Heart left ventricle (tissue), 16 donors: ENCODE measurements at regions not wholly inside any gene's neighbourhood (a gene's known extent, or its start where the extent isn't known, plus 50 kb on each side); places are given as distances from the start of the nearest gene placed in this dataset.

Experiments
- ATAC-seq, 4 donors: fragments of 200-7000 bp; cut with Tn5 transposase; one replicate each; pipeline ENCODE4 v1.9.1; 2020 to 2022; ENCODE audit warnings: moderate library complexity in 4 of 4, mild to moderate bottlenecking in 3 of 4, moderate number of reproducible peaks in 1 of 4
- DNase-seq, 5 donors: peaks; one replicate each; pipeline ENCODE4 v3.0.0-alpha.2; 2020
- H3K27ac ChIP-seq, 12 donors: fragments of 200-600 bp; sonication (generic) in 4 of 12; one replicate each; pipeline versions ENCODE4 v1.5.0 to v1.8.0; 2016 to 2022; ENCODE audit warnings: mild to moderate bottlenecking in 2 of 12
- H3K27me3 ChIP-seq, 9 donors: fragments of 200-600 bp; sonication (generic) in 2 of 9; one replicate each; pipeline versions ENCODE4 v1.5.1 to v1.8.0; 2016 to 2022; ENCODE audit warnings: mild to moderate bottlenecking in 3 of 9
- H3K36me3 ChIP-seq, 9 donors: fragments of 200-600 bp; sonication (generic) in 2 of 9; one replicate each; pipeline versions ENCODE4 v1.5.0 to v1.8.0; 2018 to 2022; ENCODE audit warnings: mild to moderate bottlenecking in 2 of 9
- H3K4me1 ChIP-seq, 12 donors: fragments of 200-600 bp; sonication (generic) in 4 of 12; one replicate each; pipeline versions ENCODE4 v1.5.0 to v1.8.0; 2016 to 2022; ENCODE audit warnings: mild to moderate bottlenecking in 3 of 12
- H3K4me3 ChIP-seq, 12 donors: fragments of 200-600 bp; sonication (generic) in 4 of 12; one replicate each; pipeline versions ENCODE4 v1.5.0 to v1.8.0; 2017 to 2022; ENCODE audit warnings: mild to moderate bottlenecking in 9 of 12, moderate library complexity in 4 of 12
- H3K9me3 ChIP-seq, 12 donors: fragments of 200-600 bp; sonication (generic) in 4 of 12; one replicate each; pipeline versions ENCODE4 v1.5.0 to v1.8.0; 2016 to 2022; ENCODE audit warnings: mild to moderate bottlenecking in 1 of 12
- POLR2A ChIP-seq, 2 donors: fragments of 450-650 bp; IDR thresholded peaks; one replicate each; pipeline ENCODE4 v1.6.1; 2017; ENCODE audit warnings: antibody characterized with exemption in 2 of 2, mild to moderate bottlenecking in 2 of 2, moderate library complexity in 2 of 2
- WGBS, 4 donors: extraction: QIAGEN DNeasy Blood & Tissue Kit in 2 of 4; methylation state at CpG; one replicate each; pipeline versions ENCODE4 v1.1.5 to v1.1.7; 2013 to 2018; 5-methylcytosine and 5-hydroxymethylcytosine counted together
- intact Hi-C, 10 donors: fragments of 100-400 bp; cut with DNase I; formaldehyde crosslinking; loops; one replicate each; pipeline versions ENCODE4 v1.11.1 to v1.14.2; 2022
- TF ChIP-seq, protein P1 (sequence below), 12 donors: fragments of 200-600 bp; sonication (generic) in 4 of 12; IDR thresholded peaks; one replicate each; pipeline versions ENCODE4 v1.5.0 to v1.8.0; 2018 to 2022; ENCODE audit warnings: antibody characterized with exemption in 12 of 12, mild to moderate bottlenecking in 5 of 12
- donor health status: ischemic (EF 13 %, LVEDD 7.1; RV severe dilation, severe dysfunction).
- donor health status: healthy with polysubstance abuse.
- donor health status: DM: no; HTN: yes; CAD: no.
- donor health status: DM: no; HTN: no; CAD: no.
- donor health status: ischemic (EF 25% LVEDD 6.9; RV normal size, moderate dysfunction).
- donor health status: ischemic (EF 25% LVEDD 5.7; RV mildly dilated, moderate dysfunction).
- donor health status: healthy.
- donor health status: DM: yes; HTN: yes; CAD: no.
- donor health status: ischemic (EF 35%, LVEDD 5.7; RV mildly dilated, moderate dysfunction).
- donor health status: nonischemic (EF 11% LVEDD 7.7; RV severe dilation, severe dysfunction).
- donor health status: DM: yes; HTN: yes; CAD: no.
- donor health status: PGD.
- donor health status: ischemic (EF 29% LVEDD 5.4; RV normal size, mild dysfunction).
- donor health status: nonischemic (EF 23%, LVEDD 6.1; RV moderate dilation, normal function).

DNA sequence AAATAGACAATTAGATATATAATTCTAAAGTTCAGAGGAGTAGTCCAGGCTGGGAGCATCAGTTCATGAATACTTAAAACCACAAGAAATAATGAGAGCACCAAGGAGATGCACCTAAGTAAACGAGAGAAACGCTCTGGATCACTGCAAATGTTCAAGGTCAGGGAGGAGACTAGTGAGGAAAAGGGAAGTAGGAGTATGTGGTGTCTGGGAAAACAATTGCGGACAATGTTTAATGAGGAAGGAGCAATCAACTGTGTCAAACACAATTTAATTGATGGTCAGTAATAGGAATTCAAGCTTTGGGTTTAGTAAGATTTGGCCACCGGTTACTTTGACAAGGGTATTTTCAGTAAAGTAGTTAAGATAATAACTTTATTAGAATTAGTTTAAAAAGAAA is 652.2 kb downstream of the DACH1 start:
- Histone ChIP-seq H3K4me1 (peaks cover 0 to 18% (median 0%) of the 10 kb centered on the region in 12 donors), H3K27me3 (no peaks in the 10 kb centered on the region), H3K27ac (no peak overlapping the region), H3K4me3 (no peak overlapping the region), H3K9me3 (no peaks in the 10 kb centered on the region), H3K36me3 (no peaks in the 10 kb centered on the region)
- intact Hi-C loops = loop anchor here in 1 of 10 donors (5.0 kb wide), 1 partner anchor 253 kb away; no protein-coding TSS in a partner anchor
- no peak for TF ChIP-seq POLR2A (IDR thresholded peaks at IDR 0.05)
- TF ChIP-seq, protein P1, sequence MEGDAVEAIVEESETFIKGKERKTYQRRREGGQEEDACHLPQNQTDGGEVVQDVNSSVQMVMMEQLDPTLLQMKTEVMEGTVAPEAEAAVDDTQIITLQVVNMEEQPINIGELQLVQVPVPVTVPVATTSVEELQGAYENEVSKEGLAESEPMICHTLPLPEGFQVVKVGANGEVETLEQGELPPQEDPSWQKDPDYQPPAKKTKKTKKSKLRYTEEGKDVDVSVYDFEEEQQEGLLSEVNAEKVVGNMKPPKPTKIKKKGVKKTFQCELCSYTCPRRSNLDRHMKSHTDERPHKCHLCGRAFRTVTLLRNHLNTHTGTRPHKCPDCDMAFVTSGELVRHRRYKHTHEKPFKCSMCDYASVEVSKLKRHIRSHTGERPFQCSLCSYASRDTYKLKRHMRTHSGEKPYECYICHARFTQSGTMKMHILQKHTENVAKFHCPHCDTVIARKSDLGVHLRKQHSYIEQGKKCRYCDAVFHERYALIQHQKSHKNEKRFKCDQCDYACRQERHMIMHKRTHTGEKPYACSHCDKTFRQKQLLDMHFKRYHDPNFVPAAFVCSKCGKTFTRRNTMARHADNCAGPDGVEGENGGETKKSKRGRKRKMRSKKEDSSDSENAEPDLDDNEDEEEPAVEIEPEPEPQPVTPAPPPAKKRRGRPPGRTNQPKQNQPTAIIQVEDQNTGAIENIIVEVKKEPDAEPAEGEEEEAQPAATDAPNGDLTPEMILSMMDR (IDR thresholded peaks at IDR 0.05) = no peak
- DNase-seq = no peak
- ATAC-seq = no peak
- 65 to 72% (median 69%) methylated on average over 4 of the region's 4 CpGs for WGBS, 4 donors

DNA sequence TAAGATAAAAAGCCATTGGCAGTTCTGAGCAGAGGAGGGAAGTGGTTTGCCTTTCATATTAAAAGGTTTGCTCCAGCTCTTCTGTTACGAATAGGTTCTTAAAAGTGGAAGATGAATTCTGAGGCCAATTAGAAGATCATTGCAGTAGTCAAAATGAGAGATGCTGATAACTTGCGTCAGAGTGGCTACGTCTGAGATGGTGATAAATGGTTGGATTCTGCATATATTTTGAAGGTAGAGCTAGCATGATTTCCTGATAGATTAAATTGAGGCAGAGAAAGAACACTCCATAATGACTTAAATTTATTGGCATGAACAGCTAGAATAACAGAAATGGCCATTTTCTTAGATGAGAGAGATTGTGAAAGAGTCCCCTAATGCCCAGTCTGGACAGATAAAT is 652.6 kb downstream of the DACH1 start:
- Histone ChIP-seq H3K27me3 (no peaks in the 10 kb centered on the region), H3K9me3 (no peaks in the 10 kb centered on the region), H3K4me1 (peaks cover 0 to 18% (median 0%) of the 10 kb centered on the region in 12 donors), H3K36me3 (no peaks in the 10 kb centered on the region), H3K27ac (no peak overlapping the region), H3K4me3 (no peak overlapping the region)
- no peak for DNase-seq
- intact Hi-C loops = no loop called here
- no peak for TF ChIP-seq POLR2A (IDR thresholded peaks at IDR 0.05)
- TF ChIP-seq, protein P1 (IDR thresholded peaks at IDR 0.05) = no peak
- WGBS, 4 donors = 92 to 93% (median 93%) methylated on average over 3 of the region's 3 CpGs
- no peak for ATAC-seq

DNA sequence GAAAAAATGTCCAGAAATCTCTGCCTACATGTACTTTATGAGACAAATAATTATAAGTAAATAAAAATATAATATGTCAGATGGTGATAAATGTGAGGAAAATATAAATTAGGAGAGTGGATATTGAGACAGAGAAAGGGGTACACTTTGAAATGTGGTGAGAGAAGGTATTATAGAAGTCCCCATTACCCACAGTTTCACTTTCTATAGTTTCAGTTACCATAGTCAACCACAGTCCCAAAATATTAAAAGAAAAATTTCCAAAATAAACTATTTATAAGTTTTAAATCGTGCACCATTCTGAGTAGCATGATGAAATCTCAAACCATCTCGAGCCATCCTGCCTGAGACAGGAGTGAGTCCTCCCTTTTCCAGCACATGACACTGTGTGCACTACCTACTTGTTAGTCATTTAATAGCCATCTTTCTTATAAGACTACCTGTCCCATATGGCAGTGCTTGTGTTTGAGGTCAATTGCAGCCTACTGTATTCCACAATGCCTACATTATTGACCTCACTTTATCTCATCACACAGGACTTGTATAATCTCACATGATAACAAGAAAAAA is 653.7 kb downstream of the DACH1 start:
- intact Hi-C loops = no loop called here
- no peaks in the 10 kb centered on the region for H3K27me3 ChIP-seq
- 84 to 93% (median 90%) methylated on average over 2 of the region's 2 CpGs for WGBS, 4 donors

DNA sequence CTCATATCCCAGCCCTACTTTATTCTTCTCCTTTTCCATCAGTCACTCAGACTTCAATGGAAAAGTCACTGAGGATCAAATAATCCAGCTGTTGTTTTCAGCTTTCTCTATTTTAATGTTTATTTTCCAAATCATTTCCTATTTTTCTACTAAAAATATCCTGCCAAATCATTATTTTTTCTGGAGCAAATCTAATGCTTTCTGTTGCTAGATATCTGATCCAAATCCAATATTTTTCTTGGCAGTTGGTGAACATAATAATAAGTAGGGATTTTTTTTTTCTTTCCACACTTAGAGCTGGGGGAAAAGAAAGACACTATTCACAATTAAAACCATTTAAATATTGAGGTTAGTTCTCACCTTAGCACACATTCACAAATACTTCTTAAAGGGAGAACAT is 656.1 kb downstream of the DACH1 start:
- Histone ChIP-seq H3K4me1 (peaks cover 0 to 18% (median 0%) of the 10 kb centered on the region in 12 donors), H3K9me3 (no peaks in the 10 kb centered on the region), H3K27me3 (no peaks in the 10 kb centered on the region), H3K4me3 (no peak overlapping the region), H3K36me3 (no peaks in the 10 kb centered on the region), H3K27ac (peak overlapping the region in 1 of 12 donors; percentile 15)
- ATAC-seq (no peak), DNase-seq (no peak)
- TF ChIP-seq POLR2A (IDR thresholded peaks at IDR 0.05) = no peak
- TF ChIP-seq, protein P1 (IDR thresholded peaks at IDR 0.05) = no peak
- intact Hi-C loops = no loop called here

More for the DNA sequence above, 653.7 kb downstream of the DACH1 start:
- H3K4me1 ChIP-seq = peaks cover 0 to 18% (median 0%) of the 10 kb centered on the region in 12 donors
- H3K27ac ChIP-seq = no peak overlapping the region
- no peaks in the 10 kb centered on the region for H3K9me3 ChIP-seq
- no peak overlapping the region for H3K4me3 ChIP-seq
- H3K36me3 ChIP-seq = no peaks in the 10 kb centered on the region
- TF ChIP-seq POLR2A (IDR thresholded peaks at IDR 0.05) = no peak
- TF ChIP-seq, protein P1 (IDR thresholded peaks at IDR 0.05) = no peak
- DNase-seq (no peak), ATAC-seq (no peak)
